EL (cell line): ENCODE measurements at regions not wholly inside any gene's neighbourhood (a gene's known extent, or its start where the extent isn't known, plus 50 kb on each side); places are given as distances from the start of the nearest gene placed in this dataset.

Source experiments
- DNase-seq: peaks from one replicate; pipeline ENCODE4 v3.0.0-alpha.2; 2016

- no peak for DNase-seq
These were observed 72.7 kb upstream of the NEURL1B start for GRCh38 chr5:172568308-172568910.

- DNase-seq = no peak
These were observed 73.2 kb upstream of the NEURL1B start for GRCh38 chr5:172567843-172568242.

DNA sequence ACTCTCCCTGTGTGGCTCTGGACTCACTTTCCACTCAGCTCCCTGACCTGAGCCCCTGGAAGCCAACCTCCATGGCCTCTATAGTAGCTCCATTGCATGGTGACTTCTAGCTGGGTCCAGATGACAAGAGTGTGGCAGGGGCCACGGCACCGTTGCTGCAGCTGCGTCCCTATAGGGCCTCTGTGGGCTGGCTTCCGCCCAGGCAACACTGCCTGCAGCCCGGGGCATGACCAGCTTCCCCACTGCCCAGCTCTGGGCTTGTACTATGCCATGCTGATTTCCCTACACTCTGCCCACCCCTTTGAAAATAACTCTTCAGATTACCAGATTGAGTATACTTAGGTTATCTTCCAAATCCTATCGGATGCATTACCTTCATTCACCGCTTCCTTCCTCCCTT is 73.8 kb upstream of the NEURL1B start:
- DNase-seq = no peak

- no peak for DNase-seq
These were observed 75.0 kb upstream of the NEURL1B start for GRCh38 chr5:172565931-172566665.

- DNase-seq = no peak
These were observed 75.6 kb upstream of the NEURL1B start for GRCh38 chr5:172565455-172565854.

- no peak for DNase-seq
These were observed 76.2 kb upstream of the NEURL1B start for GRCh38 chr5:172564883-172565282.

DNA sequence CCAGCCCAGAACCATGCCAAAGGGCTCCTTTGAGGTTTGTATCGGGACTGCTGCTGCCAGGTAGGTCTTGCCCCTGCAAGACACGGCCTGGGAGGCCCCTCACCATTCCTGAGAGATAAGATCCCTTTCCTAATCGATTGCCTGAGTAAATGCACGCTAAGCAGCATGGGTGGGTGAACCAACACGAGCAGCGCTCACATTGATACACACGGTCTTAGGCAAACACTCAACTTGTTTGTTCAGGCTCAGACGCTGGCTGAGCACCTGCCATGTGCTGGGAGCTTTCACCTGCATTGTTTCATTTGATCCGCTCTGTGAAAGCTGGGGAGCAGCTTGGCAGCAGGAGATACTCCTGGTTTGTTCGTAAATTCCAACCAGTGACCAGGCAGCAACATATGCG is 76.9 kb upstream of the NEURL1B start:
- DNase-seq = no peak

DNA sequence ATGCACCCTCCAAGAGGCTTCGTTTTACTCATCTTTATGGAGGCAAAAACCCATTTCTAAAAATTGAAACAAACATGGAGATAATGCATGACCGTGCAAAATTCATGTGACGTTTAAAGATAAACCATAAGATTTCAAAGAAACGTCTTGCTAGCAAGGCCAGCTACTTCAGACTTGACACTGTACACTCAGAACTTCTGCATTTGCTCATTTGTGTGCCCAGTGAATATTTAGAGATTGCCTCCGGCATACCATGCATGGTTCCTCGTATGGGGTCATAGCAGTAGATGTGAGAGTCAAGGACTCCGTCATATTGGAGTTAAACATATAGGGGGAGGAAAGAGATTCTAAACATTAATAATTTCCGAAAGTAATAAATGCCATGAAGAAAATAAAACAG is 78.6 kb upstream of the NEURL1B start:
- DNase-seq = no peak

DNA sequence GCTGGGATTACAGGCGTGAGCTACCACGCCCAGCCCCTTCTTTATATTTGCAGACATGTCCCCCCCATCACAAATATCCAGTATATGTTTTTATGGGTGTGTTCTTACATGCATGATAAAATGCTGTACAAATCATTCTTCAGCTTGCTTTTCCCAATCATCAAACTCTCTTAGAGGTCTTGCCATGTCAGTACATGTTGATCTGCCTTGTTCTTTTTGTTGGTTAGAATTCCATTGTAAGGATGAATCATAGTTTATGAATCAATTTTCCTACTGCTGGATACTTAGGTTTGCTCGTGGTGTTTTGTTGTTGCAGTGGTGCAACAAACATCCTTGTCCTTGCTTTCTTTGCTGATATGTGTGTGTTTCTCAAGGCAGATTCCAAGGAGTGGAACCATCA is 79.9 kb upstream of the NEURL1B start:
- peak; percentile 16 for DNase-seq

DNA sequence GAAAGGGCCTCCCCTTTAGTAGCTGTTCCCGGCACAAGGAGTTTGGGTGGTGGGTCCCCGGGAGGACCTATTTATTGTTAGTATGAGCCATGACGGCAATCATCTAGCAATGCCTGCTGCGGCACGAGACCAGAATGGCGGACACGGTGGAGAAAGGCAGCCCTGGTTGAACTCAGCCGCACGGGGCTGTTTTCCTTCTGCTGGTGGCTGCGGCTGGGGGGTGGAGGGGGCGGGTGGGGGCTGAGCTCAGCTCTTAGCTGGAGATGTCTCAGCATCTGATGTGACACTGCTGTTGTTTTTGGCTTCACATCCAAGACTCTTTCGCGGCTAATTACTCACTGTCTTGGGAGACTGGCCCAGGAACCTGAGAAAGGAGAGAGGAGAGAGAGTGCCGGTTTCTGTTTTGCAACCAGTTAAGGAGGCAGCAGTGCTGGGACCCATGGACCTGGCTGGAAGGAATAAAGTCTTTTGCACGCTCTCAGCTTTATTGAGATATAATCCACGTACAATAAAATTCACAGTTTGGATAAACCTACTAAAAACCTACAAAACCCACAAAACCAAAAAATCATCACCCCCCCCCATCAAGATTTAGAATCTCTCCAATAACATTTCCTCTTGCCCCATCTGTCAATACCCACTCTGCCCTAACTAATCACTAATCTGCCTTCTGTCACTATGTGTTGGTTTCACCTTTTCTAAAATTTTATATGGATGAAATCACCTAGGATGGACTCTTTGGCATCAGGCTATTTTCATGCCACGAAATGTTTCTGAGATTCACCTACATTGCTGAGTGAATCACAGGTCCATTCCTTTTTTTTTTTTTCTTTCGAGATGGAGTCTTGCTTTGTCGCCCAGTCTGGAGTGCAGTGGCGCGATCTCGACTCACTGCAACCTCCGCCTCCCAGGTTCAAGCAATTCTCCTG is 81.8 kb upstream of the NEURL1B start:
- peak; percentile 94 for DNase-seq

DNA sequence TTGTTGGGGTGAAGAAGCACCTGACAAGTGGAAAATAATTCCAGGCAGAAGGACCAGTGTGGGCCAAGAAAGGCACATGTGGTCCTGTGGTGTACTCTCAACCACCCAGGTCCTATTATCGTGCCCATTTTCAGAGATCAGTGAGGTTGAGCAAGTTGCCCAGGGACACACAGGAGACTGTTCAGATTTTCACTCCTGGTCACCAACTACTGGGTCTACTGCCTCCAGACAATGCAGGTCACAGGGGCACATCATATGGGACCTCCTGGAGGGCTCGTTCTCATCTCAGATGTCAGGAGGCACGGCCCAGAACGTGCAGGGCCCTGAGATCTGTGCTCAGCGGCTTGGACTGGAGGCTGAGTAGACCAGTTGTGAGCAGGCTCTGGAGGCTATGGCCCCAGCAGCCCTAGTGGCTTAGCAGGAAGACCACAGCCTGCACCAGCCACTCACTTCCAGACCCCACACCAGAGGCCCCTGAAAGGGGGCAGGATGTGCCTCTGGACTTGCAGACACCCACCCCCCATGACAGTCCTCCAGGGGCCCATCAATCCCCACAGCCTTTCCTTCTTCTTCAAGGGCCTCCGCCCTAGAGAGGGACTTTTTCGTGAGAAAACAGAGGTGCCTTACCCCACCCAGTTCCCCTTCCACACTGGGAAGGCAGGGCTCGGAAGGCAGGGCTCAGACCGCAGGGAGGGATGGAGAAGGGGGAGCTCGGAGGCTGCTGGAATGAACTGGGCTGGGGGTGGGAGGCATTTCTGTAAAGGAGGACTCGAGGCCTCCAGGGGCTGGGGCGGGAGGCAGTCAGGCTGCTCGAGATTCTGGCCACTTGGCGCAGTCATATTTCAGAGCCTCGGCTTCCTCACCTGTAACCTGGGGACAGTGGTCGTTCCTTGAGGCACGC is 82.7 kb upstream of the NEURL1B start:
- DNase-seq = no peak

GRCh38 chr5:172556971-172557461 is 84.0 kb upstream of the NEURL1B start:
- no peak for DNase-seq

DNA sequence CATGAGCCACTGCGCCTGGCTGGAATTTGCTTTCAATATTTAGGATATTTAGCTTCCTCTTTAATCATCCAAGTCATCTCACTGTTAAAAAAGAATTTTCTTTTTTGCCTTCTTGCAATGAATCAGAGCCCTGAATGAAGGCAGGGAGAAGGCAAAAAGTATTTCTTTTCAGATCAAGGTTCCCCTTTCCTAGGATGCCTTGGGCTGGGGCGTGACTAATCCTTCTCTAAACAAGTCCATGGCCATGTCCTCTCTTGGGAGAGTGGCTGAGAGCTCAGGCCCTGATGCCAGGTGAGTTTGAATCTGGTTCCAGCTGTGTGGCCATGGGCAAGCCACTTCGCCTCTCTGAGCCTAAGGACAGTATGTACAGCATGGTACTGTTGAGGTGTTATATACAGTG is 84.8 kb upstream of the NEURL1B start:
- DNase-seq = peak; percentile 35

- no peak for DNase-seq
These were observed 86.5 kb upstream of the NEURL1B start for GRCh38 chr5:172554562-172554961.

DNA sequence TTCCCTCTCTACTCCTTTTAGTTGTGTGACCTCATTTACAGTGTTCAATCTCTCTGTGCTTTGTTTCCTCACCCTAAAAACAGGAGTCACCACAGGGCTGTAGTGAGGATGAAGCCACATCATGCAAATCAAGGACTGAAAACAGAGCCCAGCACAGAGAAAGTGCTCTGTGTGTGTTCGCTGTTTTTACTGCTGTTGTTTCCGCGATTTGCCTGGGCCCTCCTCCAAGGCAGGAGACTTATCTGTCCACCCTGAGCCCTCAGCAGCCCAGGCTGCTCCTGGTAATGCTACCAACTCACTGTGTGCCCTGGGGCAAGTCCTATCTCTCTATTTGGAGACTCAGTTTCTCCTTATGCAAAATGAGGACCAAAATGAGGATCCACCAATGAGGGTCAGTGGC is 87.2 kb upstream of the NEURL1B start:
- no peak for DNase-seq

- DNase-seq = no peak
These were observed 87.9 kb upstream of the NEURL1B start for GRCh38 chr5:172553167-172553566.

DNA sequence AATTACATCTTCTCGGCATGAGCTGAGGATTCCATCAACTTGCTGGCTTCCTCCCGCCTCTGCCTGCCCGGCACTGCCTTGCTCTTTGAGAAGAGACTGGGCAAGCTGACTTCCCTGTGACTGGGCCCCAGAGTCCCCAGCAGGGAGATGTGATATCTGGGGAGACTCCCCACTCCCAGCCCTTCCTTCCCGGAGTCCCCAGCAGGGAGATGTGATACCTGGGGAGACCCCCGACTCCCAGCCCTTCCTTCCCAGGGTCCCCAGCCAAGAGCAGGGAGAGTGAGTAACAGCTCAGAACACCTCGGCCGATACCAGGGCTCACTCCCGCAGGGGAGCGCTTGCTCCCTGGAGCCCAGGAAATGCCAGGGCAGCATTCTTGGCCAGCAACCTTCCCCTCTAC is 90.1 kb upstream of the NEURL1B start:
- DNase-seq = peak; percentile 19

DNA sequence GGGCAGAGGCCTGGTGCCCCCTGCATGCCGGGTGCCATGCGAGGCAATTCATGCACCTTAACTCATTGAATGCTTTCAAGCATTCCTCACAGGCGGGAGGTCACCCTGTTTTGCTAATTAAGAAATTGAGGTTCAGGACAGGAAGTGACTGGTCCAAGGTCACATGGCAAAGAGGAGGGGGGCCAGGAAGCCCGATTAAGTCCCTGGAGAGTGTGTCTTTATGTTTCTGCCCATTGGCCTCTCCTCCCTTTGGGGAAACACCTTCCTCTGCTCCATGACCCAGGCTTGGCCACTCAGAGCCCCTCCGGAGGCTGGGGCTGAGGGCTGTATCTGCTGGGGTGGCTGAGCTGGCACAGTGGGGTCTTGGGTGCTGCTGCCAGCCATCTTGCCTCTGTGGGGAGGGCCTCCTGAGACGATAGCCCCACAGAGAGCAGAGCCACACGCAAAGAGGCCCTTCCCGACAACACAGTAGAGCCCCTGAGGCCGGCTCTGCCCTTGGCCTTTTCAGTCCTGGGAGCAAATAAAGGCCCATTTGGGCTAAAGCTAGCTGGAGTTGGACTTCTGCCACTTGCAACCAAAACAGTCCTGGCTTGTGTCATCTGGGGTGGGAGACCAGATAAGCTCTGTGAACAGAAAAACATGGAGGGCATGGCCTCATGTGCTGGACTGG is 90.8 kb upstream of the NEURL1B start:
- DNase-seq = no peak

GRCh38 chr5:172549696-172550095 is 91.4 kb upstream of the NEURL1B start:
- no peak for DNase-seq

- no peak for DNase-seq
These were observed 91.9 kb upstream of the NEURL1B start for GRCh38 chr5:172548981-172549687.

- no peak for DNase-seq
These were observed 92.7 kb upstream of the NEURL1B start for GRCh38 chr5:172548311-172548731.
